Endothelial cell of umbilical vein (primary cell): ENCODE measurements at regions not wholly inside any gene's neighbourhood (a gene's known extent, or its start where the extent isn't known, plus 50 kb on each side); places are given as distances from the start of the nearest gene placed in this dataset.

ENCODE experiments used
- BruUV-seq: library from RNA; stranded (reverse); fragments of 400-500 nt; replicated peaks from 2 replicates; lab custom pipeline; 2021; lab: Mats Ljungman, UMichigan
- CTCF ChIA-PET: fragments of 300-600, 350-600 bp; sonication (Branson Sonifier 250); formaldehyde crosslinking; loops from one replicate; lab custom pipeline; 2021; ENCODE audit warnings: antibody characterized with exemption, inconsistent platforms; lab: Charles Lee
- POLR2A ChIA-PET: fragments of 300-600, 350-600 bp; sonication (Branson Sonifier 250); formaldehyde crosslinking; loops from one replicate; lab custom pipeline; 2021; ENCODE audit warnings: antibody characterized with exemption, inconsistent platforms; lab: Charles Lee
- DNase-seq: peaks from one replicate; pipeline ENCODE4 v3.0.0-alpha.2; 2011; ENCODE audit warnings: low read depth, low spot score
- FAIRE-seq: peaks from 2 replicates; lab custom pipeline; 2011; peaks lifted over from hg19 to GRCh38; lab: Jason Lieb, UNC
- H2AFZ ChIP-seq: 2 replicates; pipeline ENCODE4 v1.6.0; 2012; ENCODE audit warnings: low read depth, low read length, control low read depth, inconsistent platforms
- H3K27ac ChIP-seq: 2 replicates; pipeline ENCODE4 v1.5.1; 2011; ENCODE audit warnings: low read depth, mild to moderate bottlenecking, control low read depth, low read length, moderate library complexity; ENCODE audit not compliant: insufficient read depth
- H3K27me3 ChIP-seq, 2 experiments: 2 replicates each; pipeline versions ENCODE4 v1.6.0 to v1.6.1; 2011; ENCODE audit warnings: low read length in 2 of 2, mixed read lengths in 1 of 2; ENCODE audit not compliant: control insufficient read depth in 2 of 2, insufficient read depth in 2 of 2
- H3K36me3 ChIP-seq, 2 experiments: 2 replicates in 1 of 2; 3 replicates in 1 of 2; pipeline ENCODE4 v1.5.1; 2011; ENCODE audit warnings: low read length in 2 of 2, mild to moderate bottlenecking in 1 of 2, moderate library complexity in 1 of 2; ENCODE audit not compliant: control insufficient read depth in 2 of 2, insufficient read depth in 2 of 2; ENCODE audit errors: extremely low read depth in 1 of 2
- H3K4me1 ChIP-seq: 3 replicates; pipeline ENCODE4 v1.5.1; 2011; ENCODE audit warnings: mild to moderate bottlenecking, low read length; ENCODE audit not compliant: control insufficient read depth, insufficient read depth; ENCODE audit errors: extremely low read depth
- H3K4me2 ChIP-seq: 2 replicates; pipeline ENCODE4 v1.6.1; 2011; ENCODE audit warnings: low read length, control low read depth, mixed read lengths; ENCODE audit not compliant: insufficient read depth
- H3K4me3 ChIP-seq, 3 experiments: fragments of 200-600 bp in 1 of 3; sonication (generic), shearing (Covaris generic) in 1 of 3; replicated peaks in 1 of 3; 2 replicates each; pipeline ENCODE4 v1.5.1; 2011 to 2016; ENCODE audit warnings: control low read depth in 3 of 3, low read length in 3 of 3, mild to moderate bottlenecking in 2 of 3, inconsistent platforms in 1 of 3, low read depth in 1 of 3, moderate library complexity in 1 of 3; ENCODE audit not compliant: insufficient read depth in 1 of 3
- H3K79me2 ChIP-seq: 2 replicates; pipeline ENCODE4 v1.6.0; 2012; ENCODE audit warnings: low read length, inconsistent platforms; ENCODE audit not compliant: control insufficient read depth, insufficient read depth
- H3K9ac ChIP-seq: replicated peaks from 2 replicates; pipeline ENCODE3; 2011; ENCODE audit warnings: low read length, control low read depth; ENCODE audit not compliant: insufficient read depth; ENCODE audit errors: extremely low read depth
- H3K9me1 ChIP-seq: replicated peaks from 3 replicates; pipeline ENCODE4 v1.6.0; 2011; ENCODE audit warnings: mild to moderate bottlenecking, low read length; ENCODE audit not compliant: control insufficient read depth, insufficient read depth; ENCODE audit errors: extremely low read depth
- H3K9me3 ChIP-seq: replicated peaks from 2 replicates; pipeline ENCODE4 v1.5.1; 2012; ENCODE audit warnings: low read length, inconsistent platforms; ENCODE audit not compliant: control insufficient read depth, insufficient read depth
- H4K20me1 ChIP-seq: replicated peaks from 2 replicates; pipeline ENCODE3; 2011; ENCODE audit warnings: mild to moderate bottlenecking, low read length; ENCODE audit not compliant: control insufficient read depth, insufficient read depth; ENCODE audit errors: extremely low read depth
- CTCF ChIP-seq, 2 donors: IDR thresholded peaks; 1 replicate in 1 of 2; 2 replicates in 1 of 2; pipeline ENCODE4 v1.5.1; 2011; ENCODE audit warnings: low read length in 2 of 2, mild to moderate bottlenecking in 2 of 2, moderate library complexity in 2 of 2, control low read depth in 1 of 2, inconsistent platforms in 1 of 2, low read depth in 1 of 2; ENCODE audit not compliant: insufficient read depth in 1 of 2; ENCODE audit errors: extremely low read depth in 1 of 2
- EZH2 ChIP-seq: IDR thresholded peaks from 2 replicates; pipeline ENCODE4 v1.6.1; 2012; ENCODE audit warnings: borderline replicate concordance, low read depth, mild to moderate bottlenecking, moderate library complexity, low read length, inconsistent platforms; ENCODE audit not compliant: severe bottlenecking
- FOS ChIP-seq: IDR thresholded peaks from 2 replicates; pipeline ENCODE4 v1.6.1; 2011; ENCODE audit warnings: mild to moderate bottlenecking, low read length, moderate library complexity, borderline replicate concordance; ENCODE audit not compliant: insufficient read depth
- GATA2 ChIP-seq: IDR thresholded peaks from 2 replicates; pipeline ENCODE4 v1.7.0; 2011; ENCODE audit warnings: low read depth, mild to moderate bottlenecking, moderate library complexity, mixed read lengths, low read length; ENCODE audit not compliant: insufficient read length, insufficient read depth
- JUN ChIP-seq: IDR thresholded peaks from 2 replicates; pipeline ENCODE4 v1.6.1; 2011; ENCODE audit warnings: borderline replicate concordance, low read depth; ENCODE audit not compliant: insufficient read length, insufficient read depth
- MAX ChIP-seq: IDR thresholded peaks from 2 replicates; pipeline ENCODE4 v1.6.1; 2011; ENCODE audit not compliant: insufficient read depth, insufficient read length
- MYC ChIP-seq: IDR thresholded peaks from one replicate; pipeline ENCODE4 v1.6.1; 2011; ENCODE audit warnings: mild to moderate bottlenecking, low read depth, low read length
- POLR2A ChIP-seq: IDR thresholded peaks from 2 replicates; pipeline ENCODE4 v1.6.1; 2012; ENCODE audit warnings: low read depth, mild to moderate bottlenecking, control low read depth, low read length
- POLR2AphosphoS5 ChIP-seq: IDR thresholded peaks from 2 replicates; pipeline ENCODE4 v1.6.1; 2012; ENCODE audit warnings: low read depth, mild to moderate bottlenecking, control low read depth, low read length, moderate library complexity; ENCODE audit not compliant: insufficient read depth
- dilution Hi-C: fragments of 300-500 bp; cut with MboI; formaldehyde crosslinking; loops from one replicate; pipeline ENCODE4 v1.15.0; 2019; ENCODE audit warnings: low sequenced_read_pairs; ENCODE audit not compliant: extremely low pct_ligation_motif_present
- intact Hi-C: fragments of 100-400 bp; cut with micrococcal nuclease; formaldehyde crosslinking; loops from one replicate; pipeline ENCODE4 v1.10.0; 2022

- Histone ChIP-seq H3K9me1 (no peaks in the 10 kb centered on the region), H3K36me3 (no peaks in the 10 kb centered on the region), H4K20me1 (no peaks in the 10 kb centered on the region), H3K4me2 (no peak overlapping the region), H3K4me1 (no peaks in the 10 kb centered on the region), H3K79me2 (no peaks in the 10 kb centered on the region), H2AFZ (no peak overlapping the region), H3K4me3 (no peak overlapping the region), H3K9ac (no peak overlapping the region), H3K27ac (no peak overlapping the region), H3K27me3 (no peaks in the 10 kb centered on the region), H3K9me3 (no peaks in the 10 kb centered on the region)
- intact Hi-C loops (no loop called here), dilution Hi-C loops (no loop called here)
- no peak for TF ChIP-seq JUN
- BruUV-seq = no TSS peak
- POLR2A ChIA-PET = no interaction called here
- DNase-seq (no peak), FAIRE-seq (no peak)
- CTCF ChIA-PET = interaction anchor here (1.4 kb wide), 1 partner anchor 38 kb away, joined by 3 read pairs; no protein-coding TSS in a partner anchor
Measured at GRCh38 chr6:91383207-91383606, 796.3 kb upstream of the MAP3K7 start.

GRCh38 chr6:91376686-91377085, 789.8 kb upstream of the MAP3K7 start:
- intact Hi-C loops = no loop called here
- H3K36me3 ChIP-seq = no peaks in the 10 kb centered on the region
- no peak overlapping the region for H3K9ac ChIP-seq
- no peaks in the 10 kb centered on the region for H3K27me3 ChIP-seq
- H3K4me1 ChIP-seq = no peaks in the 10 kb centered on the region
- no peaks in the 10 kb centered on the region for H3K79me2 ChIP-seq
- ChIA-PET CTCF (no interaction called here), POLR2A (no interaction called here)
- no peak overlapping the region for H3K4me3 ChIP-seq
- no peaks in the 10 kb centered on the region for H3K9me1 ChIP-seq
- no peak overlapping the region for H3K27ac ChIP-seq
- H2AFZ ChIP-seq = no peak overlapping the region
- H3K9me3 ChIP-seq = no peaks in the 10 kb centered on the region
- no peak for TF ChIP-seq POLR2A
- no peak for TF ChIP-seq GATA2
- no peak for TF ChIP-seq MAX
- no peak for TF ChIP-seq POLR2AphosphoS5
- no peak for TF ChIP-seq CTCF (IDR thresholded peaks at IDR 0.05; ENCODE audit: extremely low read depth in 1 of 2, insufficient read depth in 1 of 2, low read depth in 1 of 2, low read length in 2 of 2)
- TF ChIP-seq MYC = no peak
- no peak for TF ChIP-seq FOS
- no peak for TF ChIP-seq EZH2
- no peak for TF ChIP-seq JUN
- no peaks in the 10 kb centered on the region for H4K20me1 ChIP-seq
- FAIRE-seq (no peak), DNase-seq (no peak)
- dilution Hi-C loops = no loop called here
- no peak overlapping the region for H3K4me2 ChIP-seq
- no TSS peak for BruUV-seq
